Renal pelvis (tissue), 1 donor: ENCODE measurements at regions not wholly inside any gene's neighbourhood (a gene's known extent, or its start where the extent isn't known, plus 50 kb on each side); places are given as distances from the start of the nearest gene placed in this dataset.

ENCODE experiments used
- DNase-seq: peaks from one replicate; pipeline ENCODE4 v3.0.0-alpha.2; 2013

GRCh38 chr21:35843911-35844667, 216.2 kb downstream of the SETD4 start:
- DNase-seq, result no peak

GRCh38 chr21:35840949-35841348, 219.4 kb downstream of the SETD4 start:
- no peak for DNase-seq

- peak; percentile 64 for DNase-seq
Observed at GRCh38 chr21:35840197-35840799, 220.0 kb downstream of the SETD4 start.

GRCh38 chr21:35838987-35839763, 221.2 kb downstream of the SETD4 start:
- DNase-seq, result no peak

GRCh38 chr21:35838350-35838749, 222.0 kb downstream of the SETD4 start:
- no peak for DNase-seq

- DNase-seq, result no peak
Observed at GRCh38 chr21:35833991-35834390, 226.3 kb downstream of the SETD4 start.

GRCh38 chr21:35833388-35833787, 226.9 kb downstream of the SETD4 start:
- DNase-seq, result no peak

- no peak for DNase-seq
Observed at GRCh38 chr21:35831230-35831629, 229.1 kb downstream of the SETD4 start.

- peak; percentile 15 for DNase-seq
Observed at GRCh38 chr21:35829067-35829466, 231.3 kb downstream of the SETD4 start.

GRCh38 chr21:35828161-35828560, 232.2 kb downstream of the SETD4 start:
- DNase-seq, result no peak

GRCh38 chr21:35827004-35827403, 233.3 kb downstream of the SETD4 start:
- no peak for DNase-seq

- no peak for DNase-seq
Observed at GRCh38 chr21:35825370-35826353, 234.7 kb downstream of the SETD4 start.

- DNase-seq, result no peak
Observed at GRCh38 chr21:35824136-35824535, 236.2 kb downstream of the SETD4 start.

- DNase-seq, result no peak
Observed at GRCh38 chr21:35819134-35819533, 241.2 kb downstream of the SETD4 start.

GRCh38 chr21:35818597-35818996, 241.7 kb downstream of the SETD4 start:
- DNase-seq, result no peak

GRCh38 chr21:35814858-35815619, 245.3 kb downstream of the SETD4 start:
- DNase-seq, result no peak

GRCh38 chr21:35812679-35813078, 247.6 kb downstream of the SETD4 start:
- DNase-seq, result no peak

- DNase-seq, result no peak
Observed at GRCh38 chr21:35811191-35811806, 249.0 kb downstream of the SETD4 start.

GRCh38 chr21:35810431-35810970, 249.8 kb downstream of the SETD4 start:
- no peak for DNase-seq

- no peak for DNase-seq
Observed at GRCh38 chr21:35801391-35801790, 258.9 kb downstream of the SETD4 start.
